ENCODE measurements at regions not wholly inside any gene's neighbourhood (a gene's known extent, or its start where the extent isn't known, plus 50 kb on each side); places are given as distances from the start of the nearest gene placed in this dataset.

DNA sequence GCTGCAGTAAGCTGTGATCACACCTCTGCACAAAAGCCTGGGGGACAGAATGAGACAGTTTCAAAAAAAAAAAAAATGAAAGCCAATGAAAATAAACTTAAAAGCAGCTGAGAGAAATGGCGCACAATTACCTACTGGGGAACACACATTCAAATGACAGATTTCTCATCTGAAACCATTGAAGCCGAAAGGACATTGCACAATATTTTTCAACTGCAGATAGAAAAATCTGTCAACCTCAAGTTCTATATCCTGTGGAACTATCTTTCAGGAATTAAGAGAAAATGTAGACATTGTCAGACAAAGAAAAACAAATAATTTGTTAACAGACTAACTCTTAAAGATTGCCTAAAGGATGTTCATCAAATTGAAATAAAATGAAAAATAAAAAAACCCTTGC, 442.8 kb downstream of the MATN1 start:
- no peak for DNase-seq

DNA sequence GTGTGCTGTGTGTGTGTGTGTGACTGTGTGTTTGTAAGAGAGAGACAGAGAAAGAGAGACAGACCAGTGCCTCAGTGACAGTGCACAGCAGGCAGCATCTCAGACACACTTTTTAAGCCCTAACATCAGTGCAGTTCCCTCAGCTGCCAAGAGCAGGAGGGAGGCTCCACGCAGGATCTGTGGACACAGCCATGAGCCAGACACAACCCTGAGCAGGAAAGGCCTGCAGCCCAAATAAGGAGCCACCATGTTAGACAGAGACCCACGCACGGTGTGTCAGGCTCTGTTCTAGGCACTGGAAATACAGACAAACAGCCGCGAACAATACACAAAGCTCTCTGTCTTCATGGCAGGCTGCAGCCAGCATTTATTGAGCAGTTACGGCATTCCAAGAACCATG, 445.5 kb downstream of the MATN1 start:
- no peak for DNase-seq

DNA sequence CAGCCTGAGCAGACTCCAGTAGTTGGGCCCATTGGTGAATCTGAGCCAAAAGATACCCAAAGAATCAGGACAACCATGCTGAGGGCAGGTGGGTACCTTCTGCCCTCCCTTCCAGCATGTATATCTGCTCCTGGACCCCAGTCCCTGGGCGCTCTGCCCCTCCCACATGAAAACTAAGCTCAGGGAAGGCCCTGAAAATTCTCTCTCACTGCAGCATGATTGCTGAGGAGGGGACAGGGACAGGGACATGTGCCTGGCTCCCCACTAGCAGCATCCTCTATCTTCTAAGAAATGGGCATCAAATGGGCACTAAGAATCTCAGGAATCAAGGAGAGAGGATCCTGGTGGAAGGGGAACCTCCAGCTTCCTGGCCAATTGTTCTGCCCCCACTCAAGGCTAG, 446.0 kb downstream of the MATN1 start:
- no peak for DNase-seq

DNA sequence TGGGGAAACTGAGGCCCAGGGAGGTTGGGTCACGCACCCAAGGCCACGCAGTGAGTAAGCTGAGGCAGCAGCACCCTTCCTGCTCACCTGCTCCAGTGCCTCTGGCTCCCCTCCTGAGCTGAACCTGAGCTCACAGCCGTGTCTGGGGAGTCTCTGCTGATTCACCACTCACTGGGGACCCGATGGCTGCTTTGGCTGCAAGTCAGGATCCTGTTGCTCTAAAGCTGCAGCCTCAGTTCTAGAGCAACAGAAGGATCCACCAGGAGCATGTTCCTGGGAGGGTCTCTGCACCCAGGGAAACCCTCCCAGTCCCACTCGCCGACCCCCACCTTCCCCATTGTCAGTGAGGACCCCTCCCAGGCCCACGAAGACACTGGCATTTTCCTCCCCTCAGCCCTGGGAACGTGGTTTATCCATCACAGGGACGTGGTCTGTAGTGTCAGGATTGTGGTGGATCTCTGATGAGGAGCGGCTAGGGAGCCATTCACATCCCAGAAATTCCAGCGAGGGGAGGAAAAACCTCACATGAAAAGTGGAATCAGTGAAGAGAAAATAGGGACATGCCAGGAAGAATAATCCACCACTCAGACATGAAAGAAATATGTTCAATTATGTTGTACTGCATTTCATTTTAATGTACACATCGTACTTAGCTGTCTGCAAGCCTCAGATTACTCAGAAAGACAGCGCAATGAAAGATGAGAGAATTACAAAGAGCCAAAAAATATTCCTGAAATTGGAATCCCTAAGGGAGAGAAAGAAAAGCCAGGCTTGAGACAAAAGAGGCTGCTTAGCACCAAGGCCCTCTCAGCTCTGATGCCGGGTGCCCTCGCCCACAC, 447.2 kb downstream of the MATN1 start:
- no peak for DNase-seq

DNA sequence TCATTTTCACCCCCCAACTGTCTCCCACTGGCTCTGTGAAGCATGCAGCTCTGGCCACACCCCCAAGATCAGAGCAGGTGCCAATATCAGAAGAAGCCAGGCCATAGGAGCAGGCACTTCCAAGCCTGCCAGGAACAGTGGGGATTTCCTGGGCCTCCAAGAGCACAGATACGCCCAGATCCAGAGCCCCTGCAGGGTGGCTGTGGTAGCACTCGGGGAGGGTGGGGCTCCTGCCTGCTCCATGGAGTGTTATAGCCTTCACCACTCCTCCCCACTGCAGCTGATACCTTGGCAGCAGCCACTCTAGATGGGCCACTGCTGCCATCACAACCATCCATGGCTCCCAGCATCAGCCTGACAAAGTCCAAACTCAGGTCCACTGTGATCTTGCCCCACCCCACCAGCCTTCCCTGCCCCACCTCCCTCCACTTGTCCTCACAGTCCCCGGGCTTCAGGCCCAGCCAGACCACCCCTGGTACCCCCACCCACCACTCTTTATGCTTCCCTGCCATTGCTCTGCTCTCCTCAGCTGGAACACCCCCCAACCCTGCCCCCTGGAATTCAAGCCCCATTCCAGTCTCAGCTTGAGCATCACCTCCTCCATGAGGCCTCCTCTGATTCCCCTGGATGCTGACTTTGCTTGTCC, 448.3 kb downstream of the MATN1 start:
- DNase-seq: no peak

DNA sequence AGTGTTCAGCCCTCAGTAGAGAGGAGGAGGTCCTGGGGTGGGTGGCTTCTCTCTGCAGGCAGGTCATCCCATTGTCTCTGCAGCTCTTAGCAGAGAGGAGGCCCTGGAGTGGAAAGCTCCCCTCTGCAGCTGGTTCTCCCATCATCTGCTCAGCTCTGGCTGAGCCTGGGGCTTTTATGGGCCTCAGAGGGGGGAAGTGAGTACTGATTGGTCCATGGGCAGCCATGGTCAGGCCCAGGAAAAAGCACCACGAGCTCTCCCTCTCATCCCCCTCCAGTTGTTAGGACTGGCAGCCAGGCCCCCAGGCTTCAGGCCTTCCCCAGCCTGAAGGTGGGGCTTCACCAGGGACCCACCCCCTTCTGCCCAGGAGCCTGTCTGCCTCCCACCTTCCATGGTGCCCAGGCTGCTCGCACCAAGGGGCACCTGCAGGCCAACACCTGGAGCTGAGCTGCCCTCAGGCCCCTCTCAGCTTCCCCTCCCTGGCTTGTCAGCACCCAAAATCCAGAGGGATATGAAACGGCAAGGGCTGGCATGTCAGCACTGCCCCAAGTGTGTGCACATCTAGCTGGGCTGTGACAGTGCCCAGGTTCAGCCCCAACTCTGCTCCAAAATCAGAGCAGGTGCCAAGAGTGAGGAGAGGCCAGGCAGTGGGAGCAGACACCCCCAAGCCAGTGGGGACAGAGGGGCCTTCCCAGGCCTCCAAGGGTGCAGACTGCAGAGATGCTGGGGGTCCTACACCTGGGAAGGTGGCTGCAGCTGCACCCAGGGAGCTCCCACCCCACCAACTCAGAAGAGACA, 449.0 kb downstream of the MATN1 start:
- no peak for DNase-seq

DNA sequence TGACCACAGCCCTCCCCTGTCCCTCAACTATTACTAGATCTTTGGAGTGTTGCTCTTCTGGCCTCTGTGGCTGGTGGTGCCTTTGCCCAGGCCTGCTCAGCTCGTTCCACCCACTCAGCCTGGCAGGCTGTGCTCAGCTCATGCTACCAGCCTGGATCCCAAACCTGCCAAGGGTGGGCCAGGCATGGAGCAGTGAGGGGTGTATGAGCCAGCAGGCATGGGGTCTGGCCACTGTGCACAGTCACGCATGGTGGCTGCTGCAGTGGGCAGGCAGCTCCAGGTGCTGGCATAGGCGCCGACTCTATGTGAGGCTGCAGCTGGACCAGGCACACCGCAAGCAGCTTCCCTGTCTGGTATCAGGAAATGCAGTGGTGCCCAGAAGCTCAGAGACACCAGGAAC, 449.9 kb downstream of the MATN1 start:
- DNase-seq: no peak

DNA sequence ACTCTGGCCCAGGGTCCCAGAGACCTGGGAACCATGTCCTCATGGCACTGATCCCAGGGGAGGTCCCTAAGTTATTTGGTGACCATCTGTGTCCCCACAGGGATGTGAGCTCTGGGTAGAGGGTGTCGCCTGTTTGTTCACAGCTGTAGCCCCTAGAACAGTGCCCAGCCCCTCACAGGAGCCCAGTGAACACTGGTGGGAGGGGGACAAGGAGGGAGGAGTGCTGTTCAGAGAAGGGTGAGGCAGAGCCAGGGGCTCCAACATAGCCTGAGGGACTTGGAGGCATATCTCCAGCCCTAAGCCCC, 450.4 kb downstream of the MATN1 start:
- no peak for DNase-seq

DNA sequence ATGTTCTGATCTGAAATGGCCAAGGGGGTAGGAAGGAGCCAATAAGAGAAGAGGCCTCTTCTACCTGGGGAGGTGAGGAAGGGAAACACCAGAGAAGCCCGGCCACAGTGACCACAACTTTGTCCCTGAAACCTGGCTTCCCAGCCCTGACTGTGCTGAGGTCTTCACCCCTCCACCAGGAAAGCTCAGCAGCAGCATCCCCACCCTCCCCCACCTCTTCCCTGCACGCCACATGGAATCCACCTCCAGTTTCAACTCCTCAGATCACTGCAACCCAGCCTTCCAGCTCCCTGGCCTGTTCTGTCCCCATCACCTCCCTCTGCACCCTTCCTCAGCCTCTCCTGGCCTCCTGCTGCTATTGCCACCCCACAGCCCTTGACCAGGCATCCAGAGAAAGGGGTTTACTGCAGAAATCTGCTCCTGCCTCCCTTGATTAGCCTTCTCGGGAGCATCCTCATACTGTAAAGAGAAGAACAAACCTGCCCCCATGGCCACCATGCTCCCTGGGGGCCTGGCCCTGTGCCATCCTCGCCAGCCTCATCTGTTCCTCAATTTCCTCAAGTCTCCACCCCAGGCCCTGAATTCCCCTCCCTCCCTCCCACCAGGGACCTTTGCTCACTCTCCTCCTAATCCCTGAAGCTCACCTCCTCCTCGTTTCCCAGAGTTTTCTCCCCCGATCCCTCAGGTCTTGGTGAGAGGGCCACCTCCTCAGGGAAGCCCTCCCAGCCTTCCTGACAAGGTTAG, 450.9 kb downstream of the MATN1 start:
- no peak for DNase-seq

DNA sequence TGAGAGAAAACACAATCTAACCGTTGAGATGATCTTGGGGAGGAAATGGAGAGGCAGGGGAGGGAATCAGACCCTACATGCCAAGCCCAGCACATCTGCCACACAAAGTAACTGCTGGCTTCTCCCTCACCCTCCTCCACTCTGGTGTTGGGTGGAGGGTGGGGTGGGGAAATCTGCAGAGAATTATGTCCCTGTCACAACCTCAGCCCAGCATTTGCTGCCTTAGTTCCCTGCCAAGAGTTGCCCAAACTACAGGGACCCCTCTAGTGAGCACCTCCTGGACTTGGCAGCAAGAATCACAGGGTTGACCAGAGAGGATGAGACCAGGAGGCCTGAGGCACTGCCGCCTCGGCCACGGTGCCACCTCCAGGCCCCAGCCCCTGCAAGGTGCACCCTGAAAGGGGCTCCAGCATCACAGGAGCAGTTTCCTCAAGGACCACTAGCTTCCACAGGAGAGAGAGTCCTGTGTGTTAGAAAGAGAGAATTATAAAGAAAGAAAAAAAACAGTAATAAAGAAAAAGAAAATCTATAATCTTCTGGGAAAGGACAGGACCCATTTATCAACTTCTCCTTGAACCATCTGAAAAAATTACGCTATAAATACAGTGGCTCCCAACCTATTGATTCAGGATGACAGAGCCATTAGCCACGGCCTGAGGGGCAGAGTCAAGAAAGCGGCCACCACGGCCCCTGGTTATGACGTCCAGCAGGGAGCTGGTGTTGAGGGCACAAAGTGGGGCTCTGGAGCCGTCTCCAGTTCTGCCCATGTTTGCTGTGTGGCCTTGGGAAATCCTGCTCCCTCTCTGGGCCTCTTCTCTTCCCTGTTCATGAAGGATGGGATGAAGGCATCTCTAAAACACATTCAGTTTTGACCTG, 451.7 kb downstream of the MATN1 start:
- no peak for DNase-seq

DNA sequence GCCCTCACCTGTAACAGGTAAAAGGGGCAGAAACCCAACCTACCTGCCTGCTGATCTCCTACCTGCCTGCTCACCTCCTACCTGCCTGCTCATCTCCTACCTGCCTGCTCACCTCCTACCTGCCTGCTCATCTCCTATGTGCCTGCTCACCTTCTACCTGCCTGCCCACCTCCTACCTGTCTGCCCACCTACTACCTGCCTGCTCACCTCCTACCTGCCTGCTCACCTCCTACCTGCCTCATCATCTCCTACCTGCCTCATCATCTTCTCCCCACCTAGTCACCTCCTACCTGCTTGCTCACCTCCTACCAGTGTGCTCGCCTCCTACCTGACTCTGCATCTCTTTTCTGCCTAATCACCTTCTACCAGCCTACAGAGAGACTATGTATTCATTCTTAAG, 452.9 kb downstream of the MATN1 start:
- DNase-seq: no peak

DNA sequence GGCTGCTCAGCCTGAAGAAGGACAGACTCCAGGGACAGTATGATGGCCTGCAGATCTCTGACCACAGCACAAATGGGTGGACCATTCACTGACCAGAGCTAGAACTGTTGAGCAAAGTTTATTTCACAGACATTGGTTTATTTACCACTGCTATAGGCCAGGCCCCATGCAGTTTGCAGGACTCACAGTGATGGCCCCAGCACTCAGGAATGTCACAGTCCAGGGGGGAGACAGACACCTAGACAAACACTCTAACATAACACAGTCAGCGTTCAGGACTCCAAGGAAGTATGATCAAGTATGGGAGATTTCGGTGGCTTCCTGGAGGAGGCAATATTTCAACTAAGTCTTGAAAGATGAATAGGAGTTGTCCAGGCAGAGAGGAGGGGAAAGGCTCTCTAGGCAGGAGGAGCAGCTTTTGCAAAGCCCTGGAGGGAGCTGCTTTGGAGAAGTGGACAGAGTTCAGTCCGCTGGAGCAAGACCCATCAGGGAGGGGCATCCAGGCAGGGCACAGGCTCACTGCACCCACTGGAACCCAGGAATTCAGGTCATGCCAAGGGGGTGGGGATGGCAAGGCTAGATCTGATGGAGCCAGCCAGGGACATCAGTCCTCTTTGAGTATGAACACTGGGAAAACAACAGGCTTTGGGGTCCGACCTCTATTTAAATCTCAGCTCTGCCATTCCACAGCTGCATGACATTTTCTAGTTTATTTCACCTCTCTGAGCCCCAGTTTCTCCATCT, 454.3 kb downstream of the MATN1 start:
- DNase-seq: no peak

DNA sequence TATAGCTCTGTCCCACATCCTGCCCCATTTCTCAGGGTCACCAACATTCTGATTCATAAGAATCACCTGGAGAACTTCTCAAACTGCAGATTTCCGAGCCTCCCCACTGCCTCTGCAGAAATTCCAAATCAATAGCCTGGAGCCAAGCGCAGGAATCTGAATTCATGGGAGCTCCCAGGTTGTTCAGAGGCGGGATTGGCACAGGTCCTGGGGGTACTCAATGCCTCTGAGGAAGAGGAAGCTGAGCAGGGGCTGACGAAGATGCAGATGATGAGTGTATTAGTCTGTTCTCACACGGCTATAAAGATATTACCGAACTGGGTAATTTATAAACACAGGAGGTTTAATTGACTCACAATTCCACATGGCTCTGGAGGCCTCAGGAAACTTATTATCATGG, 455.5 kb downstream of the MATN1 start:
- no peak for DNase-seq

DNA sequence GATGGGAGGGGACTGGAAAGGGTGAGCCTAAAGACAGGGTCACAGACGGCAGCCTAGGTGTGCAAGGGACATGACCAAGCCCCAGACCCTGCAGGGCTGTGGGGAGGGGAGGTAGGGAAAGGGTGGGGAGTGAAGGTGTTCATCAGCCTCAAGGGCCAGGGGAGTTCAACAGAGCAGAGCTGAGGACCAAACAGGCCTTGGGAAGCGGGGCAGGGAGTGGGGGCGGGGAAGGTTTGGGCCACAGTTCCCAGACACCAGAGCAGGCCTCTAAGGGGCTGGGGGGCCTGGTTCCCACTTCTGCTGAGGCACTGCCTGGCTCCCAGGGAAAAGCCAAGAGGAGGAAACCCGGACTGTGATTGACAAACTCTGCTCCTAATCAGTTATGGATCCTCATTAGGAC, 456.3 kb downstream of the MATN1 start:
- DNase-seq: no peak

DNA sequence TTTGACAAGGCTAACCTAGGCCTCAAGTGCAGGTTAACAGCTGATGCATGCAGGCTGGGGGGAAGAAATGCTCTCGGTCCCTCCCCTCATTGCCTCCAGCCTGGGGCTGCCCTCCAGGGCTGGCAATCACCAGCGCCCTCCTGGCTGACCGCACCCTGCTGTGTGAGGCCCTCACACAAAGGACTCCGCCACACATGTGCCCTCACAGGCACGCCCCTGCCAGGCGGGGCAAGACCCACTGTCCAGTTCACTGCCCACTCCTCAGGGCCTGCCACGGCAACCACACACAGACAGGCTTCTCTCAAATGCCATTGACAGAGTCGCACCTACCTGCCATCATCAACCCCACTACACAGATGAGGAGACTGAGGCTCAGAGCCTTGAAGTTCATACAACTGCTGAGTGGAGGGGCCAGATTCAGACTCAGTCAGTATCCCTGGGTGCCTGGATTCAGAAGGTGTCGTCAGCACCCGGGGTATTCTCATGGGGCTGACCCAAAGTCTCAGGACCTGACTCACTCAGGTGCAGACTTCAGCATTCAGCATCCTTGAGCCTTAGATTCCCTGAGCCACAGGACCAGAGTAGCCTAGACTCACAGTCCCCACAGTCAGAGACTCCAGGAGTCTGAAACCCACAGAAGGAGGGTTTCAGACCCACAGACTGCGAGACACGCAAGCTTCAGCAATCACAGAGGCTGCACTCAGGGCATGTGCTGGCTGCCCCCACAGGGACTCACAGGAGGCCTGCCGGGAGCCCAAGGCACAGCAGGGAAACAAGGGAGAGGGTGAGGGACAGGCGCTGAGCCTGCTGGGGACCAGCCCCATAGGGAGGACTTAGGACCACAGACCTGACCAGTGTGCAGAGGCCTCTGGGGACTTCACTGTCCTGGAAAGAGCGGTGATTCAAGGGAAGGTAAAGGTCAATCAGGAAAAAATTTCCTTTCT, 458.0 kb downstream of the MATN1 start:
- DNase-seq: no peak

DNA sequence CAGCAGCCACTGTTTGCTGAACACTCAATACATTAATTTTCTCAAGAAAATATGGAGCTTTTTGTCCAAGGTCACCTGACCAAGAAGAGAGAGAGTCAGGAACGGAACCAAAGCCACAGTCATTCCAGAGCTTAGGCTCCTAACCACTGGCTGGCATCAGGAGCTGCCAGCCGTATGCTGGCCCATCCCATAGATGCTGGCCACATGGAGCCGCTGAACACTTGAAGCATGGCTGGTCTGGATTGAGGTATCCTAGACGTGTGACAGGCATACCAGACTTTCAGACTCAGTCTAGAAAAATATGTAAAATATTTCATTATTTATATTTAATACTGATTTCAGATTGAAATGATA, 458.7 kb downstream of the MATN1 start:
- DNase-seq: no peak

DNA sequence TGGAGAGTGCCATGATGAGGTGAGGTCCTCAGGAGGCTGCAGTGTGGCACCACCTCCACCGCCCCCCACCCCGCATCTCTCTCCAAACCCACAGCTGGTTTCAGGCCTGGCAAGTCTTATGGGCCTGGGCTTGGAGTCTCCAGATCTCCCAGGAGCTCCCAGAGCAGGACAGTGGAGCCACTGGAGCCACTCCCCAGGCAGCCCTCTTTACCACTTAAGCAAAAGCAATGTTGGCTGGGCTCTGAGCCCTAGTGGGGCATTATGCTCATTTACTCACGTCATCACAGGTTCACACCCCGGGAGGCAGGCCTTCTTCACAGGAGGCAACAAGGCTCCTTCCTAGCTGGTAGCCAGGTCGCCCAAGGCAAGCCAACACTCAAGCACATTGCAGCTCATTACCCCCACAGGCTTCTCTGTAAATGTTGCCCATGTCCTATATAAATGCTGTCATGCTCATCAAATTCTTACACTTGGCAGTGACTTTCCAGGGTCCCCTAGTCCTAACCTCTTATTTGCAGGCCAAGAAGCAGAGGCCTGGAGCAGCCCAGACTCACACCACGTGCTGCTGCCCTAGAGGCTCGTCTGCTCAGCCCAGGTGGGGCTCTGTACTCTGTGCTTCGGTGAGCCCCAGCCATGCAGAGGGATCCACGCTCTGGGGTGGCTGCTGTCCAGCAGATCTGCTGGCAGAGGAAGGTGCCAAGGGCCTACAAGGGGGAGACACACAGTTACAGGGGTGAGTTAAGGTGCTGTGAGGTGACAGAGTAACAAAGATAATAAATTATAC, 459.3 kb downstream of the MATN1 start:
- no peak for DNase-seq

DNA sequence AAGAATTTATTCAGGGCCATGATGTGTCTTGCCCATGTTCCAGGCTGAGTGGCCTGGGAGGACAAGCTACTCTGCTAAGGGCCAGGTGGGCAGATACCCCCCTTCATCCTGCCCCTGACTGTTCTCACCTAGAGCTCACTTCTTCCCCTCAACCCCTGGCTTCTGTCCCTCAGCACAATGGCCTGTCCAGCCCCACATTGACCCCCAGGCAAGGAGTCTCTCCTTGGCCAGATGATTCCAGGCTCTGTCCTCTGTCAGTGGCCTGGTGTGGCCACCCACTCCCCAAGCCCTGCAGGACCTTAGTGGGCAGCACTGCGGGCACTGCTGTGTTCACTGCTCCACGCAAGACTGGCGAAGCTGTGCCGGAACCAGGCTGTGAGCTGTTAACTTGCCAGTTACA, 460.0 kb downstream of the MATN1 start:
- no peak for DNase-seq

DNA sequence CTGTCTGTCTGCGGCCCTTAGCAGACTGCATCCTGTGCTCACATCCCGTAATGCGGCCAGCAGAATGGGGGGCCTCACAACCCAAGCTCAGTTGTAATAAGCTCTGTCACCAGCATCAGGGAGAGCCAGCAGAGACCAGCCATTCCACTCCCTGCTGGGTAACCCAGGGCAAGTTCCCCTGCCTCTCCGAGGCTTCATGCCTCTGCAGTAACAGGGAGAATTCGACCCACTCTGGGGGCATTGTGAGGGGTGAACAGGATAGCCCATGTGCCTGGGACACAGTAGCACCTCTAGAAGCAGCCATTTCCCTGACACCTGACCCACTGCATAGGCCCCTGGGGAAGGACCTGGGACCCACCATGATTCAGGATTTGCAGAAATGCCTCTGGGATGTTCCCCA, 461.2 kb downstream of the MATN1 start:
- DNase-seq: no peak

DNA sequence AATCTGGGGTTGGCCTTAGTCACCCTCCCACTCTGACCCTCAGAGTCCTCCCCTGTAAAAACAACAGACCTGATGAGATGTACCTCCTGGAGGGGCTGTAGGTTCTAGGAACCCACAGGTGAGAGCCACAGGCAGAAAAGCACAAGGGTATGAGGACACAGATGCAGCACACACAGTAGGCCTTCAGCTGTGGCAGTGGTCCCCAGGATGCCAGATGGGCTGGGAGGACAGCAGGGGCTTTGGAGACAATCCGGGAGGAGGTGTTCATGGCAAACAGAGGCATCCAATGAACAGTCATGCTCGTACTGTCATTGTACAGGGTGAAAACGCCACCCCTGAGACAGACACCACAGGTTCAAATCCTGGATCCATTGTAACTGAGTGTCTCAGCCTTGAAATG, 463.1 kb downstream of the MATN1 start:
- no peak for DNase-seq
